HL-60/S4 (cell line): ENCODE measurements at regions not wholly inside any gene's neighbourhood (a gene's known extent, or its start where the extent isn't known, plus 50 kb on each side); places are given as distances from the start of the nearest gene placed in this dataset.
"Not testable (repeated sequence)": the region's sequence is repeated elsewhere in the genome, so short reads cannot be mapped to it uniquely, and the experiment has no call there.

Experiments used
- in situ Hi-C: fragments of 300-500 bp; cut with MboI; formaldehyde crosslinking; loops from 2 replicates; pipeline ENCODE4 v1.14.3; 2022; ENCODE audit warnings: low sequenced_read_pairs

- in situ Hi-C loops, result no loop called here
These were observed 1731.0 kb downstream of the GRIK2 start for GRCh38 chr6:103124471-103124870.

DNA sequence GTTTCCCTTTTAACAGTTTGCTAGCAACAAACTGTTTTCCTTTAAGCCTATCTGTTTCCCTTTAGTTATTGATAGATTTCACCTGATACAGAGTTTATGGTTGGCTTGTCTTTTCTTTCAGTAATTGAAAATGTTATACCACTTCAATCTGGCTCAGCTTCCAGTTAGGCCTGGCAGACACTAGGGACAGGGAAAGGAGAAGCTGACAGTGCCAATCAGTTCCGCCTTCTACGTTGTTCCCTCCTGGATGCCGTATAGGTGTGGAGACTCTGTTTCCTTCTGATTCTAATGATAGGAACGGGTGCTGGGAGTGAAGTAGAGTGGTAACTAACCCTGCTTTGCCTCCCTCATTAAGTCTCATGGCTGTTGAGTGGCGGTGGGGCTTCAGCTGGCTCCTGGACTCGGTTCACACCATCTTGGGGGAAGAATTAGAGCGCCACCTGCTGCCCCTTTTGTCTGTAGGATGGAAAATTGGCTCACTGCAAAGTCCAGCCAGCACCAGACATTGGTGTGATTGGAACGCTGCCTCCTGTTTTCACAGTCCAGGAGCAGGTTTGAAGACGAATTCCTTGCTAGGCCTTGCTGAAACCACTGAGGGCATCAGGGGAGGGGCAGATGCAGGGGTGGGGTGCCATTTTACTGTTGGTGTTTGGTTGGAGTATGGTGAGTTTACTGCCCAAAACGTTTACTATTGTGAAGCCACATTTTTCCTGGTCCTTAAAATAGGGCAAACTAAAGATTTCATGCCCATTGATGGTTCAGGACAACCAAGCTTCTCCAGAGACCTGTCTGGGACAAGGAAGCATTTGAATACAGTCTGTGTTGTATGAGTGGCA lies 1729.5 kb downstream of the GRIK2 start:
- in situ Hi-C loops, result no loop called here

- in situ Hi-C loops, result no loop called here
These were observed 1725.5 kb downstream of the GRIK2 start for GRCh38 chr6:103119056-103119455.

GRCh38 chr6:103114582-103114981 lies 1721.1 kb downstream of the GRIK2 start:
- in situ Hi-C loops, result no loop called here

GRCh38 chr6:103113416-103113815 lies 1719.9 kb downstream of the GRIK2 start:
- in situ Hi-C loops, result no loop called here

DNA sequence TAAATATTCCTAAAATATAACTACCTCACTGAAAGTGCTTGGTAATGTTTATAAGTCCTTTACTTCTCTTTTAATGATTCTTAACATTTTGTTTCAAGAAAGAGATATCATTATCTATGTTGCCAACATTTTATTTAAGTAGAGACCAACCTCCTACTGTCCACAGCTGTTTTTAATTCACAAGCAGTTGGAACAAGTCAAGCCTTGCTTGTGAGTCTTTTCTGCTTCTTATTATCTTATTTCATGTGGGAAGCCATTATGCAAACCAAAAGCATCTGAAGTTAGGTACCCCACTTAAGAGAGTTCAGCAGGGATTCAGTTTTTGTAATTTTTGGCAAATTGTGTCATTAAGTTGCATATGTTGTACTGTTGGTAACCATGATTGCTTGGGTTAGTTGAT lies 1714.5 kb downstream of the GRIK2 start:
- in situ Hi-C loops, result no loop called here

DNA sequence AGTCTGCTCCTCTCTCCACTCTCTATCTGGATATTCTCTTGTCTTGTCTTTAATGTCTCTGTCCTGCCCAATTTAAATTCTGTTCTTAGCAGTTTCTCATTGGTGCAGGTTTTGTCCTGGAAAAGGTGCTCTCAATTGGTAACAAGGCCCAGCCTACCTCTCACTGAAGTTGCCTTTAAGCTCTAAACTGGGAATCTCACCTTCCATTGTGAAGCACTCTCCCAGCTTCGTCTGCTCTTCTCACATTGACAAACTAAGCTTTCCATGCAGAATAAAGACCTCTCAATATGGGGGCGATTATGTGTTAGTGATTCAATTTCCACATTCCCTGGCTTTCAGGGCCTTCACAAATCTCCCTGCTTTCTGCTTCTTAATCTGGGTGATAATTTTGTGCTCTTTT lies 1712.2 kb downstream of the GRIK2 start:
- in situ Hi-C loops, result no loop called here

- in situ Hi-C loops, result no loop called here
These were observed 1707.8 kb downstream of the GRIK2 start for GRCh38 chr6:103101267-103101666.

DNA sequence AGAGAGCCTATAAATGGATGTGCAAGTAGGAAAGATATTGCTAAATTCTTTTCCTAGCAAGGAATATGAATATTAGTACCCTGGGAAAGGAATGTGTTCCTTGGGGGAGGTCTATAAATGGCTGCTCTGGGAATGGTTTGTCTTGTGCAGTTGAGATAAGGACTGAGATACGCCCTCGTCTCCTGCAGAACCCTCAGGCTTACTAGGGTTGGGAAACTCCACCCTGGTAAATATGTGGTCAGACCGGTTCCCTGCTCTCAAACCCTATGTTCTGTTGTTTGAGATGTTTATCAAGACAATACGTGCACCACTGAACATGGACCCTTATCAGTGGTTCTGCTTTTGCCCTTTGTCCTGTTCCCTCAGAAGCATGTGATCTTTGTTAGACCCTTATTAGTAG lies 1698.9 kb downstream of the GRIK2 start:
- in situ Hi-C loops, result not testable (repeated sequence)

DNA sequence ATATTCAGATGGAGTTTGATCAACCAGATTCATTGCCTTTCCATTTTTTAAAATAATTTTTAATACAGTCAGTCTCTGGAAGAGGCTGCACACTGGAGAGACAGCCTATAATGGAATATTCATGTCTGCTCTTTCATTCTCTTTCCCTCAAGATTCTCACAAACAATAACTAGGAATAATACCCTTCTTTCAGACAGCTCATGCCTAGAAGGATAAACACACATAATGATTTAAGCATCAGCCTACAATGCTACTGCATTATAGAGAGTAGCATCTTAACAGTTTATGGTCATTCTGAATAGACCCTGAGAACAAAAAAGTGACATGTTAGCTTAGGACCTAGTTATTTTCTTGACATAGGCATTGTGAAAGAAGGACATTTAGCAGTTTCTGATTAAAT lies 1692.3 kb downstream of the GRIK2 start:
- in situ Hi-C loops, result no loop called here

GRCh38 chr6:103081876-103082630 lies 1688.5 kb downstream of the GRIK2 start:
- in situ Hi-C loops, result no loop called here

- in situ Hi-C loops, result no loop called here
These were observed 1687.6 kb downstream of the GRIK2 start for GRCh38 chr6:103081126-103081525.

- in situ Hi-C loops, result no loop called here
These were observed 1687.0 kb downstream of the GRIK2 start for GRCh38 chr6:103080497-103080896.

GRCh38 chr6:103079867-103080266 lies 1686.4 kb downstream of the GRIK2 start:
- in situ Hi-C loops, result no loop called here

DNA sequence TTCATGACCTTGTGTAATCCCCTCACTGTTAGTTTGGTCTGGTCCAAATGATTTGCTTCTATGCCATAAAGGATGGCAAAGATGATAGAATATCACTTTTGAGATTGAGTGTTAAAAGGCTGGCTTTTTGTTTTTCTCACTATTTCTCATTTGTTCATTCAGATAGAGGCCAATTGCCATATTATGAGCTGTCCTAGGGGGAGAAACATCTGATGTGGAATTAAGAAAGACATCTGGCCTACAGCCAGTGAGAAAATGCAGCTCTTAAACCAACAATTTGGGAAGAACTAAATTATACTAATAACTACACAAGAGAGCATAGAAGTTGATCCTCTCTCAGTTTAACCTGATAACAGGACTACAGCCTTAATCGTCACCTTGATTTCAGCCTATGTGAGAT lies 1668.6 kb downstream of the GRIK2 start:
- in situ Hi-C loops, result no loop called here

GRCh38 chr6:103047567-103047966 lies 1654.1 kb downstream of the GRIK2 start:
- in situ Hi-C loops, result no loop called here

- in situ Hi-C loops, result no loop called here
These were observed 1648.8 kb downstream of the GRIK2 start for GRCh38 chr6:103042336-103042735.

- in situ Hi-C loops, result no loop called here
These were observed 1643.3 kb downstream of the GRIK2 start for GRCh38 chr6:103036846-103037245.

DNA sequence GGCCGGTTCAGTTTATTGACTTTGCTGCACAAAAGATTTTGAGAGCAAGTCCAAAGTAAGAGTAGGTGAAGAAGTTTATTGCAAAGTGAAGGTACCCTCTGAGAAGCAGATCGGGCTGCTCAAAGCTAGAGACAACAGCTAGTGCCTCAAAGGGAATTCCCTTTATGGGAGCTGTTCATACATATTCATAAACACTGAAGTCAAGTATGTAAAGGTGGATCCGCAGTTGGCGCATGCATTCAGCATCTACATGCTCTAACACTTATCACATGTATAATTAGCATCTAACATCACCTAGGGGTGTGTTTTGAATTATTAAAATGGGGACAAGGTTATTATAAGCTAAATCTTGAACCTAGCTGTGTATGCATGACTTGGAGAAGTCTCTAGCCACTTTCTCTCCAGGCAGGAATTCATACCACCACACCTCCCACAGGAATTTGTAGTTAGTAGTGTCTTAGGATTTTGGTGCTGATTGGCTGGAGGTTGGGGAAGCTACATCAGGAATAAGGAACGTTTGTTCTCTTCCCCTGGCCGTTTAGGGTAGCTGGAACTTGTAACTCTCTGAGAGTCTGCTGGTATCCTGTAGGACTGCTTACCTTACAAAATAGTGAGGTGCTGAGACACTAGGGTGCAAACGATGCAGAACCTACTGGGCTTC lies 1633.9 kb downstream of the GRIK2 start:
- in situ Hi-C loops, result no loop called here

DNA sequence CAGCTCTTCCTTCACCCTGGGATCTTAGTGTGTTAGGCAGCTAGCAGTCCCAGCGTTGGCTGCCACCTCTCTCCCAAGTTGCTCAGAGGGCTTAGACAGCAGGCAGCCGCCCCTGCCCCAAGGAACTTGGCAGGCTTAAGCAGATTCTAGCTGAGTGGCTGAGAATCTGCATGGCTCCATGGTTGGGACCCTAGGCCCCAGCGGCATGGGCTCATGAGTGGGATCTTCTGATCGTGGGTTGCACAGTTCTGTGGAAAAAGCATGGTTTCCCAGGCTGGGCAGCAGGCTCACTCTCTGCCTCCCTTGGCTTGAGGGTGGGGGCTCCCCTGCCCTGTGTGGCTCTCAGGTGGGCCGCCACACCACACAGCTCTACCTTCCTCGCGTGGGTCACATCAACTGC lies 1624.9 kb downstream of the GRIK2 start:
- in situ Hi-C loops, result no loop called here

DNA sequence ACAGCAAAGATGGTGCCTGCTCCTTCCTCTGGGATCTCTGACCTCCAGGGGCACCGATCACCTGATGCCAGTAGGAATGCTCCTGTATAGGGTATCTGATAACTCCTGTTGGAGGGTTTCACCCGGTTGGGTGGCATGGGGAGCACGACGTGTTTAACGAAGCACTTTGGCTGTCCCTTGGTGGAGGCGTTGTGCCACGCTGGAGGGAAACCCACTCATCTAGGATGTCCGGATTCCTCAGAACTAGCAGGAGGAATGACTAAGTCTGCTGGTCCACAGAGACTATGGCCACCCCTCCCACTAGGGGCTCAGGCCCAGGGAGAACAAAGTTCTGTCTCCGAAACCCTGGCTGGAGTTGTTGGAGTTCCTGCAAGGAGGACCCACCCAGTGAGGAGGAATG lies 1624.4 kb downstream of the GRIK2 start:
- in situ Hi-C loops, result no loop called here

DNA sequence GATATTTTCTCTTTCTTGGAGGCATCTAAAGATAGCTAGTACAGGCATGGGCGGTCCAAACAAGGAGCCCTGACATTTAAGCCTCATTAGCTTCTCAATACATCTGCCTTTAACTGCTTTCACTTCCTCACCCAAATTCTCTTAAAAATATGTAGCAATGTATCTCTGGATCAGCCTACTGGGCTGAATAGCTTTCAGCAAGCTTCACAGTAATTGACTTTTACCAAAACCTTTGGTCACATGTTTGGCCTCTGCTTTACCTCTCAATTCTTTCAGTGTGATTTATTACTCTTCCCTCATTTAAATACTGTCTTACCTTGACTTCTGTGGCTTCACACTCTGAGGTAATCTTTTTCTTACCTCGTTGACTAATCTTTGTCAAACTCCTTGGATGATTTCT lies 1618.1 kb downstream of the GRIK2 start:
- in situ Hi-C loops, result no loop called here
